ENCODE measurements at regions not wholly inside any gene's neighbourhood (a gene's known extent, or its start where the extent isn't known, plus 50 kb on each side); places are given as distances from the start of the nearest gene placed in this dataset.

GRCh38 chr12:24423611-24424010 is 474.1 kb upstream of the SOX5 start:
- TF ChIP-seq POLR2AphosphoS5 (IDR thresholded peaks at IDR 0.05; ENCODE audit: low read depth) (no peak), CTCF (IDR thresholded peaks at IDR 0.05; ENCODE audit: insufficient read depth, low read length) (no peak)
